GM23338 (cell line): ENCODE measurements at regions not wholly inside any gene's neighbourhood (a gene's known extent, or its start where the extent isn't known, plus 50 kb on each side); places are given as distances from the start of the nearest gene placed in this dataset.

Source experiments
- ATAC-seq: fragments of 200-7000 bp; cut with Tn5 transposase; 3 replicates; pipeline ENCODE4 v1.9.1; 2020
- DNase-seq: peaks from one replicate; pipeline ENCODE4 v3.0.0-alpha.2; 2015; ENCODE audit warnings: low spot score
- H2AFZ ChIP-seq: fragments of 200-600 bp; sonication (generic); 2 replicates; pipeline ENCODE4 v1.8.0; 2016; ENCODE audit warnings: antibody characterized with exemption, mild to moderate bottlenecking, moderate library complexity
- H3F3A ChIP-seq: fragments of 200-600 bp; sonication (generic); replicated peaks from 2 replicates; pipeline ENCODE4 v1.8.0; 2017; ENCODE audit warnings: antibody characterized with exemption, mixed run types, low read depth
- H3K27ac ChIP-seq: fragments of 200-600 bp; sonication (generic); 2 replicates; pipeline ENCODE4 v1.6.1; 2016; ENCODE audit warnings: low read depth
- H3K27me3 ChIP-seq: fragments of 200-600 bp; sonication (generic); 2 replicates; pipeline ENCODE4 v1.8.0; 2016; ENCODE audit warnings: mild to moderate bottlenecking, mixed run types, moderate library complexity; ENCODE audit not compliant: insufficient read depth
- H3K36me3 ChIP-seq: fragments of 200-600 bp; sonication (generic); 2 replicates; pipeline ENCODE4 v1.8.0; 2016; ENCODE audit warnings: mild to moderate bottlenecking; ENCODE audit not compliant: insufficient read depth
- H3K4me1 ChIP-seq: fragments of 200-600 bp; sonication (generic); 2 replicates; pipeline ENCODE4 v1.8.0; 2016; ENCODE audit warnings: mild to moderate bottlenecking, moderate library complexity; ENCODE audit not compliant: insufficient read depth
- H3K4me2 ChIP-seq: fragments of 200-600 bp; sonication (generic); 2 replicates; pipeline ENCODE4 v1.7.1; 2017; ENCODE audit warnings: mixed run types
- H3K4me3 ChIP-seq: fragments of 200-600 bp; sonication (generic); 2 replicates; pipeline ENCODE4 v1.6.1; 2016; ENCODE audit warnings: mixed run types
- H3K79me2 ChIP-seq: fragments of 200-600 bp; sonication (generic); replicated peaks from 2 replicates; pipeline ENCODE4 v1.8.0; 2017; ENCODE audit warnings: mild to moderate bottlenecking; ENCODE audit not compliant: insufficient read depth
- H3K9me2 ChIP-seq: fragments of 200-600 bp; sonication (generic); 2 replicates; pipeline ENCODE4 v1.8.0; 2017; ENCODE audit not compliant: insufficient read depth
- H4K20me1 ChIP-seq: fragments of 200-600 bp; sonication (generic); replicated peaks from 2 replicates; pipeline ENCODE4 v1.8.0; 2017; ENCODE audit warnings: mild to moderate bottlenecking; ENCODE audit not compliant: insufficient read depth
- H3K27ac Mint-ChIP-seq: 2 replicates; pipeline ENCODE4 v1.8.0; 2020; ENCODE audit warnings: inconsistent platforms, mild to moderate bottlenecking, moderate library complexity, mixed read lengths
- H3K27me3 Mint-ChIP-seq: 3 replicates; pipeline ENCODE4 v1.8.0; 2022; ENCODE audit warnings: low read depth, mild to moderate bottlenecking, moderate library complexity, mixed read lengths, inconsistent platforms; ENCODE audit not compliant: insufficient read depth, poor library complexity
- H3K36me3 Mint-ChIP-seq: 3 replicates; pipeline ENCODE4 v1.8.0; 2021; ENCODE audit warnings: low read depth, mild to moderate bottlenecking, inconsistent platforms, moderate library complexity, mixed read lengths
- H3K4me1 Mint-ChIP-seq: 3 replicates; pipeline ENCODE4 v1.8.0; 2020; ENCODE audit warnings: mild to moderate bottlenecking, inconsistent platforms, mixed read lengths
- H3K4me3 Mint-ChIP-seq: 3 replicates; pipeline ENCODE4 v1.8.0; 2021; ENCODE audit warnings: moderate library complexity, mild to moderate bottlenecking, inconsistent platforms, mixed read lengths
- H3K9me3 Mint-ChIP-seq: 3 replicates; pipeline ENCODE4 v1.8.0; 2020; ENCODE audit warnings: moderate library complexity, mild to moderate bottlenecking, inconsistent platforms, mixed read lengths
- CREB1 ChIP-seq: fragments of 250-450 bp; sonication (Bioruptor Pico); IDR thresholded peaks from 2 replicates; pipeline ENCODE4 v1.5.0; 2020; ENCODE audit warnings: low read depth, mild to moderate bottlenecking, moderate library complexity
- EZH2 ChIP-seq: fragments of 200-600 bp; sonication (generic); IDR thresholded peaks from one replicate; pipeline ENCODE4 v1.8.0; 2017; ENCODE audit warnings: antibody characterized with exemption, mild to moderate bottlenecking, low read depth; ENCODE audit not compliant: unreplicated experiment
- JUNB ChIP-seq: IDR thresholded peaks from one replicate; pipeline ENCODE4 v1.6.1; 2016; ENCODE audit warnings: antibody characterized with exemption; ENCODE audit not compliant: unreplicated experiment
- NANOG ChIP-seq: IDR thresholded peaks from 2 replicates; pipeline ENCODE4 v1.6.1; 2016; ENCODE audit warnings: antibody characterized with exemption, borderline replicate concordance
- POLR2AphosphoS5 ChIP-seq: IDR thresholded peaks from 2 replicates; pipeline ENCODE4 v1.6.1; 2016; ENCODE audit warnings: antibody characterized with exemption, low read depth
- STAT1 ChIP-seq: IDR thresholded peaks from one replicate; pipeline ENCODE4 v1.6.1; 2016; ENCODE audit warnings: antibody characterized with exemption; ENCODE audit not compliant: unreplicated experiment
- ZNF114 ChIP-seq: fragments of 250-450 bp; sonication (Bioruptor Pico); IDR thresholded peaks from 2 replicates; pipeline ENCODE4 v1.5.0; 2020; ENCODE audit warnings: mild to moderate bottlenecking, moderate library complexity
- ZNF331 ChIP-seq: fragments of 250-450 bp; sonication (Bioruptor Pico); IDR thresholded peaks from 2 replicates; pipeline ENCODE4 v1.5.0; 2020; ENCODE audit warnings: low read depth, mild to moderate bottlenecking, moderate library complexity
- TF ChIP-seq, protein P1 (sequence below): IDR thresholded peaks from one replicate; pipeline ENCODE4 v1.6.1; 2018; ENCODE audit warnings: antibody characterized with exemption; ENCODE audit not compliant: unreplicated experiment
- TF ChIP-seq, protein P2 (sequence below): fragments of 250-450 bp; sonication (Bioruptor Pico); IDR thresholded peaks from 2 replicates; pipeline ENCODE4 v1.5.0; 2020; ENCODE audit warnings: mild to moderate bottlenecking, moderate library complexity
- TF ChIP-seq, protein P3 (sequence below), 2 experiments: fragments of 200-600 bp in 1 of 2; sonication (generic) in 1 of 2; conservative IDR thresholded peaks; 2 replicates each; pipeline versions ENCODE4 v1.5.1 to v1.6.1; 2016 to 2017; ENCODE audit warnings: antibody characterized with exemption in 2 of 2, low read depth in 2 of 2, mild to moderate bottlenecking in 2 of 2, moderate library complexity in 1 of 2

DNA sequence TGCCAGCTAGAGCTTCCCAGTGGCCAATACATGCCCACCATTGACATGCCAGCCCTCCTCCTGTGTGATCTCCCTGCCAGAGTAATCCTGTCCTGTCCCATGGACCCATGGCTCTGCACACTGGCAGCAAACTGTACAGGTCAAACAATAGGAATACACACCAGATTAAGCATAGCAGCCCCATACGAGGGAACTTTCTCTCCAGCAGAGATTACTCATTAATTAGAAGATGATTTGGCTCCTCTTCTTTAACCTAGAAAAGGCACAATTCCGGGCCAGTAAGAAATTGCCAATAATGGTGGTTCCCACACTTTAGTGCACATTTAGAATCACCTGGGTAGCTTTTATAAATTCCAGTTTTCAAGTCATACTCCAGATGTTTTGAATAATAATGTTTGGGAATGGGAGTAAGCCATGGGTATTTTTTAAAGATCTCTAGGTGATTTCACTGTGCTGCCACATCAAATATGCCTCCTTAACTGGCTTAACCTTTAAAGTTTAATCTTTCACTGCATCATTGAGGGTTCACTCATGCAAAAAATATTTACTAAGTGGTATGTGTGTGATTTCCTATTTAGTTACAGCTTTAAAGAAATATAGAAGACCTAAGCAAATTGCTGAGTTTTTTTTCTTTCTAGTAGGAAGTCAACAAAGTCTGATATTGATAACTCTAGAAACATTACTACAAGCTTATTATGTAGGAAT lies 277.6 kb upstream of the NWD2 start:
- Mint-ChIP-seq H3K27me3 (no peaks in the 10 kb centered on the region), H3K4me1 (peaks cover 5% of the 10 kb centered on the region; the same call in 2 of the 3 replicates), H3K9me3 (no peaks in the 10 kb centered on the region), H3K36me3 (no peaks in the 10 kb centered on the region), H3K27ac (no peak overlapping the region), H3K4me3 (no peak overlapping the region)
- DNase-seq (no peak), ATAC-seq (no peak)
- Histone ChIP-seq H3K4me2 (no peak overlapping the region), H2AFZ (no peak overlapping the region), H4K20me1 (no peaks in the 10 kb centered on the region), H3K9me2 (peaks cover 4% of the 10 kb centered on the region; the same call in 1 of the 2 replicates), H3F3A (no peaks in the 10 kb centered on the region), H3K27ac (no peak overlapping the region), H3K36me3 (no peaks in the 10 kb centered on the region), H3K4me3 (no peak overlapping the region), H3K4me1 (no peaks in the 10 kb centered on the region), H3K79me2 (no peaks in the 10 kb centered on the region), H3K27me3 (no peaks in the 10 kb centered on the region)
- no peak for TF ChIP-seq POLR2AphosphoS5

DNA sequence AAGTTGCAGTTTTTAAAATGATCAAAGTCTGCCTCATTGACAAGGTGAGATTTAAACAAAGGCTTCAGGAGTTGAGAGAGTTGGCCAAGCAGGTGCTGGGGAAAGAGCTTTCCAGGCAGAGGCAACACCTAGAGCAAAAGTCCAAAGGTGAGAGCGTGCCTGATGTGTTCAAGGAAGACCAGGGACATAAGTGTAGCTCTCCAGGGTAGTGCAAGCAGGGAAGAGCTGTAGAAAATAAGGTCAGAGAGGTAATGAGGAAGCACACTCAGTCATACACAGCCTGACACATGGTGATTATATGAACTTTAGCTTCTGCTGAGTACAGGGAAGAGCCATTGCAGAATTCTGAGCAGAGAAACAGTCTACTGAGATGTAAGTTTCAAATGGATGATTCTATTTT lies 265.0 kb upstream of the NWD2 start:
- no peak for DNase-seq
- no peak for ATAC-seq
- Histone ChIP-seq H3K27ac (no peak overlapping the region), H4K20me1 (no peaks in the 10 kb centered on the region), H3K27me3 (no peaks in the 10 kb centered on the region), H3K79me2 (no peaks in the 10 kb centered on the region), H3K4me1 (no peaks in the 10 kb centered on the region), H3K36me3 (no peaks in the 10 kb centered on the region), H3K9me2 (no peaks in the 10 kb centered on the region), H3K4me3 (no peak overlapping the region), H2AFZ (no peak overlapping the region), H3K4me2 (no peak overlapping the region), H3F3A (no peaks in the 10 kb centered on the region)
- Mint-ChIP-seq H3K27me3 (no peaks in the 10 kb centered on the region), H3K4me1 (no peaks in the 10 kb centered on the region), H3K27ac (no peak overlapping the region), H3K9me3 (no peaks in the 10 kb centered on the region), H3K4me3 (no peak overlapping the region), H3K36me3 (no peaks in the 10 kb centered on the region)
- TF ChIP-seq EZH2: no peak
- no peak for TF ChIP-seq POLR2AphosphoS5
- no peak for TF ChIP-seq ZNF114
- TF ChIP-seq, protein P1, sequence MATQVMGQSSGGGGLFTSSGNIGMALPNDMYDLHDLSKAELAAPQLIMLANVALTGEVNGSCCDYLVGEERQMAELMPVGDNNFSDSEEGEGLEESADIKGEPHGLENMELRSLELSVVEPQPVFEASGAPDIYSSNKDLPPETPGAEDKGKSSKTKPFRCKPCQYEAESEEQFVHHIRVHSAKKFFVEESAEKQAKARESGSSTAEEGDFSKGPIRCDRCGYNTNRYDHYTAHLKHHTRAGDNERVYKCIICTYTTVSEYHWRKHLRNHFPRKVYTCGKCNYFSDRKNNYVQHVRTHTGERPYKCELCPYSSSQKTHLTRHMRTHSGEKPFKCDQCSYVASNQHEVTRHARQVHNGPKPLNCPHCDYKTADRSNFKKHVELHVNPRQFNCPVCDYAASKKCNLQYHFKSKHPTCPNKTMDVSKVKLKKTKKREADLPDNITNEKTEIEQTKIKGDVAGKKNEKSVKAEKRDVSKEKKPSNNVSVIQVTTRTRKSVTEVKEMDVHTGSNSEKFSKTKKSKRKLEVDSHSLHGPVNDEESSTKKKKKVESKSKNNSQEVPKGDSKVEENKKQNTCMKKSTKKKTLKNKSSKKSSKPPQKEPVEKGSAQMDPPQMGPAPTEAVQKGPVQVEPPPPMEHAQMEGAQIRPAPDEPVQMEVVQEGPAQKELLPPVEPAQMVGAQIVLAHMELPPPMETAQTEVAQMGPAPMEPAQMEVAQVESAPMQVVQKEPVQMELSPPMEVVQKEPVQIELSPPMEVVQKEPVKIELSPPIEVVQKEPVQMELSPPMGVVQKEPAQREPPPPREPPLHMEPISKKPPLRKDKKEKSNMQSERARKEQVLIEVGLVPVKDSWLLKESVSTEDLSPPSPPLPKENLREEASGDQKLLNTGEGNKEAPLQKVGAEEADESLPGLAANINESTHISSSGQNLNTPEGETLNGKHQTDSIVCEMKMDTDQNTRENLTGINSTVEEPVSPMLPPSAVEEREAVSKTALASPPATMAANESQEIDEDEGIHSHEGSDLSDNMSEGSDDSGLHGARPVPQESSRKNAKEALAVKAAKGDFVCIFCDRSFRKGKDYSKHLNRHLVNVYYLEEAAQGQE: no peak
- TF ChIP-seq JUNB: no peak
- TF ChIP-seq, protein P2, sequence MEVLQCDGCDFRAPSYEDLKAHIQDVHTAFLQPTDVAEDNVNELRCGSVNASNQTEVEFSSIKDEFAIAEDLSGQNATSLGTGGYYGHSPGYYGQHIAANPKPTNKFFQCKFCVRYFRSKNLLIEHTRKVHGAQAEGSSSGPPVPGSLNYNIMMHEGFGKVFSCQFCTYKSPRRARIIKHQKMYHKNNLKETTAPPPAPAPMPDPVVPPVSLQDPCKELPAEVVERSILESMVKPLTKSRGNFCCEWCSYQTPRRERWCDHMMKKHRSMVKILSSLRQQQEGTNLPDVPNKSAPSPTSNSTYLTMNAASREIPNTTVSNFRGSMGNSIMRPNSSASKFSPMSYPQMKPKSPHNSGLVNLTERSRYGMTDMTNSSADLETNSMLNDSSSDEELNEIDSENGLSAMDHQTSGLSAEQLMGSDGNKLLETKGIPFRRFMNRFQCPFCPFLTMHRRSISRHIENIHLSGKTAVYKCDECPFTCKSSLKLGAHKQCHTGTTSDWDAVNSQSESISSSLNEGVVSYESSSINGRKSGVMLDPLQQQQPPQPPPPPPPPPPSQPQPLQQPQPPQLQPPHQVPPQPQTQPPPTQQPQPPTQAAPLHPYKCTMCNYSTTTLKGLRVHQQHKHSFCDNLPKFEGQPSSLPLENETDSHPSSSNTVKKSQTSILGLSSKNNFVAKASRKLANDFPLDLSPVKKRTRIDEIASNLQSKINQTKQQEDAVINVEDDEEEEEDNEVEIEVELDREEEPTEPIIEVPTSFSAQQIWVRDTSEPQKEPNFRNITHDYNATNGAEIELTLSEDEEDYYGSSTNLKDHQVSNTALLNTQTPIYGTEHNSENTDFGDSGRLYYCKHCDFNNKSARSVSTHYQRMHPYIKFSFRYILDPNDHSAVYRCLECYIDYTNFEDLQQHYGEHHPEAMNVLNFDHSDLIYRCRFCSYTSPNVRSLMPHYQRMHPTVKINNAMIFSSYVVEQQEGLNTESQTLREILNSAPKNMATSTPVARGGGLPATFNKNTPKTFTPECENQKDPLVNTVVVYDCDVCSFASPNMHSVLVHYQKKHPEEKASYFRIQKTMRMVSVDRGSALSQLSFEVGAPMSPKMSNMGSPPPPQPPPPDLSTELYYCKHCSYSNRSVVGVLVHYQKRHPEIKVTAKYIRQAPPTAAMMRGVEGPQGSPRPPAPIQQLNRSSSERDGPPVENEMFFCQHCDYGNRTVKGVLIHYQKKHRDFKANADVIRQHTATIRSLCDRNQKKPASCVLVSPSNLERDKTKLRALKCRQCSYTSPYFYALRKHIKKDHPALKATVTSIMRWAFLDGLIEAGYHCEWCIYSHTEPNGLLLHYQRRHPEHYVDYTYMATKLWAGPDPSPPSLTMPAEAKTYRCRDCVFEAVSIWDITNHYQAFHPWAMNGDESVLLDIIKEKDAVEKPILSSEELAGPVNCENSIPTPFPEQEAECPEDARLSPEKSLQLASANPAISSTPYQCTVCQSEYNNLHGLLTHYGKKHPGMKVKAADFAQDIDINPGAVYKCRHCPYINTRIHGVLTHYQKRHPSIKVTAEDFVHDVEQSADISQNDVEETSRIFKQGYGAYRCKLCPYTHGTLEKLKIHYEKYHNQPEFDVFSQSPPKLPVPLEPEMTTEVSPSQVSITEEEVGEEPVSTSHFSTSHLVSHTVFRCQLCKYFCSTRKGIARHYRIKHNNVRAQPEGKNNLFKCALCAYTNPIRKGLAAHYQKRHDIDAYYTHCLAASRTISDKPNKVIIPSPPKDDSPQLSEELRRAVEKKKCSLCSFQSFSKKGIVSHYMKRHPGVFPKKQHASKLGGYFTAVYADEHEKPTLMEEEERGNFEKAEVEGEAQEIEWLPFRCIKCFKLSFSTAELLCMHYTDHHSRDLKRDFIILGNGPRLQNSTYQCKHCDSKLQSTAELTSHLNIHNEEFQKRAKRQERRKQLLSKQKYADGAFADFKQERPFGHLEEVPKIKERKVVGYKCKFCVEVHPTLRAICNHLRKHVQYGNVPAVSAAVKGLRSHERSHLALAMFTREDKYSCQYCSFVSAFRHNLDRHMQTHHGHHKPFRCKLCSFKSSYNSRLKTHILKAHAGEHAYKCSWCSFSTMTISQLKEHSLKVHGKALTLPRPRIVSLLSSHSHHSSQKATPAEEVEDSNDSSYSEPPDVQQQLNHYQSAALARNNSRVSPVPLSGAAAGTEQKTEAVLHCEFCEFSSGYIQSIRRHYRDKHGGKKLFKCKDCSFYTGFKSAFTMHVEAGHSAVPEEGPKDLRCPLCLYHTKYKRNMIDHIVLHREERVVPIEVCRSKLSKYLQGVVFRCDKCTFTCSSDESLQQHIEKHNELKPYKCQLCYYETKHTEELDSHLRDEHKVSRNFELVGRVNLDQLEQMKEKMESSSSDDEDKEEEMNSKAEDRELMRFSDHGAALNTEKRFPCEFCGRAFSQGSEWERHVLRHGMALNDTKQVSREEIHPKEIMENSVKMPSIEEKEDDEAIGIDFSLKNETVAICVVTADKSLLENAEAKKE: no peak
- no peak for TF ChIP-seq CREB1 (CRISPR knock-in tag)
- TF ChIP-seq, protein P3, sequence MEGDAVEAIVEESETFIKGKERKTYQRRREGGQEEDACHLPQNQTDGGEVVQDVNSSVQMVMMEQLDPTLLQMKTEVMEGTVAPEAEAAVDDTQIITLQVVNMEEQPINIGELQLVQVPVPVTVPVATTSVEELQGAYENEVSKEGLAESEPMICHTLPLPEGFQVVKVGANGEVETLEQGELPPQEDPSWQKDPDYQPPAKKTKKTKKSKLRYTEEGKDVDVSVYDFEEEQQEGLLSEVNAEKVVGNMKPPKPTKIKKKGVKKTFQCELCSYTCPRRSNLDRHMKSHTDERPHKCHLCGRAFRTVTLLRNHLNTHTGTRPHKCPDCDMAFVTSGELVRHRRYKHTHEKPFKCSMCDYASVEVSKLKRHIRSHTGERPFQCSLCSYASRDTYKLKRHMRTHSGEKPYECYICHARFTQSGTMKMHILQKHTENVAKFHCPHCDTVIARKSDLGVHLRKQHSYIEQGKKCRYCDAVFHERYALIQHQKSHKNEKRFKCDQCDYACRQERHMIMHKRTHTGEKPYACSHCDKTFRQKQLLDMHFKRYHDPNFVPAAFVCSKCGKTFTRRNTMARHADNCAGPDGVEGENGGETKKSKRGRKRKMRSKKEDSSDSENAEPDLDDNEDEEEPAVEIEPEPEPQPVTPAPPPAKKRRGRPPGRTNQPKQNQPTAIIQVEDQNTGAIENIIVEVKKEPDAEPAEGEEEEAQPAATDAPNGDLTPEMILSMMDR (conservative IDR thresholded peaks at IDR 0.05; ENCODE audit: low read depth in 2 of 2): no peak
- no peak for TF ChIP-seq NANOG
- no peak for TF ChIP-seq ZNF331 (CRISPR knock-in tag)
- TF ChIP-seq STAT1: no peak
